Bronchial epithelial cell (primary cell): ENCODE measurements at regions not wholly inside any gene's neighbourhood (a gene's known extent, or its start where the extent isn't known, plus 50 kb on each side); places are given as distances from the start of the nearest gene placed in this dataset.

Experiments
- DNase-seq: peaks from one replicate; pipeline ENCODE4 v3.0.0-alpha.2; 2010; ENCODE audit warnings: low read depth
- FAIRE-seq: peaks from 2 replicates; lab custom pipeline; 2011; peaks lifted over from hg19 to GRCh38; lab: Jason Lieb, UNC
- H3K27me3 ChIP-seq: 2 replicates; pipeline ENCODE4 v1.5.1; 2011; ENCODE audit warnings: low read length; ENCODE audit not compliant: control insufficient read depth, insufficient read depth
- H3K36me3 ChIP-seq: 2 replicates; pipeline ENCODE4 v1.5.1; 2011; ENCODE audit warnings: low read length; ENCODE audit not compliant: control insufficient read depth, insufficient read depth
- H3K4me3 ChIP-seq: 2 replicates; pipeline ENCODE4 v1.5.1; 2011; ENCODE audit warnings: mild to moderate bottlenecking, low read depth, low read length, control low read depth
- CTCF ChIP-seq: IDR thresholded peaks from 2 replicates; pipeline ENCODE4 v1.5.1; 2011; ENCODE audit warnings: mild to moderate bottlenecking, moderate library complexity, low read length, control low read depth, inconsistent platforms; ENCODE audit not compliant: insufficient read depth, severe bottlenecking

GRCh38 chr2:125264453-125264852, 1239.4 kb downstream of the CNTNAP5 start:
- no peak for TF ChIP-seq CTCF
- no peak overlapping the region for H3K4me3 ChIP-seq
- H3K36me3 ChIP-seq = no peaks in the 10 kb centered on the region
- FAIRE-seq (no peak), DNase-seq (no peak)
- H3K27me3 ChIP-seq = no peaks in the 10 kb centered on the region

DNA sequence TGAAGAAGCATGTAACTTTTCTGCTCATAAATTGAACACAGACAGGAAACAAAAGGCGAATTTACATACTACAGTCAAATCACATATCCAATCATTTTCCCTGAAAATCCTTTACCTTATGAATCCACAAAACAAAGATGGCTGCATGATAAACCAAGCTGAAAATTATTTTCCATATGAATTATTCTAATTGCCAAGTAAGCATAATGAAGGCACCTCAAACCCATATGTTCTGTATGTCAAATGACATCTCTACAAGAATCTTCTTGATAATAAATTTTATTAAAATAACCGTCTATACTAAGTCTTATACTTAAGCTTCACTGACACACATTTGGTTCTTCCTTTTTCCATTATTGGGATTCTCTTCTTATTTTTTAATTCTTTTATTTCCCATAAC, 1242.6 kb downstream of the CNTNAP5 start:
- Histone ChIP-seq H3K4me3 (no peak overlapping the region), H3K36me3 (no peaks in the 10 kb centered on the region), H3K27me3 (no peaks in the 10 kb centered on the region)
- no peak for FAIRE-seq
- DNase-seq = no peak
- no peak for TF ChIP-seq CTCF

DNA sequence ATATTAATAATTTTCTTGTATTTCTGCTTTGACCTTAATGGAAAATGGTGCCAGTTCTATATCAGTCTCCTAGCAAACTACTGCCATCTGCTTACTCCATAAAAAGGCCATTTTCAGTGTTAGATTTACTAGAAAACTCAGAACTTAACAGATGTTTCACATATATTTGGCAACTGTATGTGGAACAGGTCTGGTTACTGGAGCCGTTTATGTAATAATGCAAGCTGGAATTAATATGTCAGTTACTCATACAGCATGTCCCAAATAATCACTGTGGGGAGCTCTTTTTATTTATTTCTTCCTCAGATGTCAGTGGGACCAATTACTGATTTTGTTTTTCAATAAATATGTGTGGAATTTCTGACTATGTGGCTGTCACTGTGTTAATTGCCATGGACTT, 1247.6 kb downstream of the CNTNAP5 start:
- DNase-seq = no peak
- H3K36me3 ChIP-seq = no peaks in the 10 kb centered on the region
- FAIRE-seq = no peak
- H3K4me3 ChIP-seq = no peak overlapping the region
- no peaks in the 10 kb centered on the region for H3K27me3 ChIP-seq
- no peak for TF ChIP-seq CTCF

DNA sequence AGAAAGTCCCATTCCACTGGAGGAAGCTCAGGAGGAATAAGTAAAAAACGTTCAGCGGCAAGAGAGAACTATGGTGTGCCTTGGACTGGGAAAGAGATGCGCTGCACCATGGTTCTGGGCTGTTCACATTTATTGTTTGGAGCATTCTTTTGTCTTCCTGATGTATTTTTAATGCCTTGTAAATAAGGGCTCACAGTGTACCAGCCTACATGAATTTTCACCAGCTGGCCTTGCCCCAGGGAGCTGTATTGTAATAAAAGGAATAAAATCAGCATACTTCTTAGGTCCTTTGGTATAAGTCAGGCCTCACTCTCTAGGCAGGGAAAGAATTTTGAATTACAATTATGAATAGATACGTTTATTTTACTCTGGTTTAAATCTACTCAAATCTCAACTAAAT, 1249.6 kb downstream of the CNTNAP5 start:
- FAIRE-seq (no peak), DNase-seq (no peak)
- Histone ChIP-seq H3K4me3 (no peak overlapping the region), H3K36me3 (no peaks in the 10 kb centered on the region), H3K27me3 (no peaks in the 10 kb centered on the region)
- no peak for TF ChIP-seq CTCF

- no peak for TF ChIP-seq CTCF
- H3K27me3 ChIP-seq = no peaks in the 10 kb centered on the region
- H3K4me3 ChIP-seq = no peak overlapping the region
- FAIRE-seq = no peak
- H3K36me3 ChIP-seq = no peaks in the 10 kb centered on the region
- no peak for DNase-seq
These were observed 1255.2 kb downstream of the CNTNAP5 start for GRCh38 chr2:125280265-125280664.

- no peak for TF ChIP-seq CTCF
- DNase-seq (no peak), FAIRE-seq (no peak)
- Histone ChIP-seq H3K4me3 (no peak overlapping the region), H3K36me3 (no peaks in the 10 kb centered on the region), H3K27me3 (no peaks in the 10 kb centered on the region)
These were observed 1256.2 kb downstream of the CNTNAP5 start for GRCh38 chr2:125281242-125281641.
